GM18951 (cell line): ENCODE measurements at regions not wholly inside any gene's neighbourhood (a gene's known extent, or its start where the extent isn't known, plus 50 kb on each side); places are given as distances from the start of the nearest gene placed in this dataset.
"Not testable (repeated sequence)": the region's sequence is repeated elsewhere in the genome, so short reads cannot be mapped to it uniquely, and the experiment has no call there.

ENCODE experiments used
- POLR2A ChIP-seq: IDR thresholded peaks from 4 replicates; pipeline ENCODE4 v1.6.1; 2011; ENCODE audit warnings: mild to moderate bottlenecking; ENCODE audit not compliant: insufficient read length, insufficient read depth; ENCODE audit errors: extremely low read depth
- in situ Hi-C: fragments of 300-500 bp; cut with MboI; formaldehyde crosslinking; loops from one replicate; pipeline ENCODE4 v1.12.0; 2022; ENCODE audit warnings: low sequenced_read_pairs, mixed read lengths, inconsistent platforms; ENCODE audit not compliant: unreplicated experiment

- in situ Hi-C loops, result no loop called here
- TF ChIP-seq POLR2A, result no peak
Observed at GRCh38 chr21:38067086-38067739, 151.0 kb upstream of the KCNJ6 start.

GRCh38 chr21:38072489-38072888 is 156.2 kb upstream of the KCNJ6 start:
- in situ Hi-C loops, result no loop called here
- TF ChIP-seq POLR2A, result no peak

- no peak for TF ChIP-seq POLR2A
- in situ Hi-C loops, result no loop called here
Observed at GRCh38 chr21:38075833-38076587, 159.8 kb upstream of the KCNJ6 start.

- in situ Hi-C loops, result no loop called here
- TF ChIP-seq POLR2A, result no peak
Observed at GRCh38 chr21:38077569-38077968, 161.3 kb upstream of the KCNJ6 start.

GRCh38 chr21:38080888-38081287 is 164.6 kb upstream of the KCNJ6 start:
- in situ Hi-C loops, result no loop called here
- no peak for TF ChIP-seq POLR2A

GRCh38 chr21:38081708-38082107 is 165.5 kb upstream of the KCNJ6 start:
- in situ Hi-C loops, result no loop called here

GRCh38 chr21:38082936-38083485 is 166.8 kb upstream of the KCNJ6 start:
- in situ Hi-C loops, result no loop called here
- no peak for TF ChIP-seq POLR2A

More at GRCh38 chr21:38081708-38082107, 165.5 kb upstream of the KCNJ6 start:
- no peak for TF ChIP-seq POLR2A

GRCh38 chr21:38083535-38083934 is 167.3 kb upstream of the KCNJ6 start:
- in situ Hi-C loops, result no loop called here

GRCh38 chr21:38086580-38086979 is 170.2 kb upstream of the KCNJ15 start:
- TF ChIP-seq POLR2A, result no peak
- in situ Hi-C loops, result no loop called here

More at GRCh38 chr21:38083535-38083934, 167.3 kb upstream of the KCNJ6 start:
- no peak for TF ChIP-seq POLR2A

- no peak for TF ChIP-seq POLR2A
- in situ Hi-C loops, result no loop called here
Observed at GRCh38 chr21:38088916-38089762, 167.7 kb upstream of the KCNJ15 start.

- TF ChIP-seq POLR2A, result no peak
- in situ Hi-C loops, result no loop called here
Observed at GRCh38 chr21:38089763-38090046, 167.1 kb upstream of the KCNJ15 start.

- in situ Hi-C loops, result not testable (repeated sequence)
Observed at GRCh38 chr21:38091061-38091460, 165.7 kb upstream of the KCNJ15 start.

GRCh38 chr21:38092051-38092450 is 164.7 kb upstream of the KCNJ15 start:
- TF ChIP-seq POLR2A, result no peak
- in situ Hi-C loops, result no loop called here

GRCh38 chr21:38095220-38095619 is 161.6 kb upstream of the KCNJ15 start:
- in situ Hi-C loops, result no loop called here

GRCh38 chr21:38097789-38098188 is 159.0 kb upstream of the KCNJ15 start:
- in situ Hi-C loops, result no loop called here
- no peak for TF ChIP-seq POLR2A

More at GRCh38 chr21:38095220-38095619, 161.6 kb upstream of the KCNJ15 start:
- TF ChIP-seq POLR2A, result no peak
